Neural cell (in vitro differentiated cells): ENCODE measurements at regions not wholly inside any gene's neighbourhood (a gene's known extent, or its start where the extent isn't known, plus 50 kb on each side); places are given as distances from the start of the nearest gene placed in this dataset.

ENCODE experiments used
- H2AFZ ChIP-seq: fragments of 200-600, 300-800 bp; sonication (generic), shearing (Covaris generic); 2 replicates; pipeline ENCODE4 v1.6.0; 2014; ENCODE audit warnings: low read depth, mild to moderate bottlenecking, antibody characterized with exemption, low read length, moderate library complexity
- H3F3A ChIP-seq: fragments of 200-600 bp; shearing (Covaris generic); 2 replicates; pipeline ENCODE4 v1.6.1; 2016; ENCODE audit warnings: mild to moderate bottlenecking, moderate library complexity, mixed read lengths, antibody characterized with exemption, low read length; ENCODE audit not compliant: insufficient read depth, poor library complexity, severe bottlenecking
- H3K27ac ChIP-seq: fragments of 200-600, 300-800 bp; sonication (generic), shearing (Covaris generic); 2 replicates; pipeline ENCODE4 v1.5.1; 2014; ENCODE audit warnings: mild to moderate bottlenecking, low read length, moderate library complexity
- H3K27me3 ChIP-seq: fragments of 300-800, 200-600 bp; sonication (generic), shearing (Covaris generic); 2 replicates; pipeline ENCODE4 v1.6.0; 2014; ENCODE audit warnings: mild to moderate bottlenecking, low read depth, low read length, moderate library complexity; ENCODE audit not compliant: insufficient read depth
- H3K36me3 ChIP-seq: fragments of 300-800, 200-600 bp; sonication (generic), shearing (Covaris generic); 2 replicates; pipeline ENCODE4 v1.5.1; 2014; ENCODE audit warnings: mild to moderate bottlenecking, antibody characterized with exemption, low read length, moderate library complexity; ENCODE audit not compliant: insufficient read depth
- H3K4me2 ChIP-seq: fragments of 300-800, 200-600 bp; sonication (generic), shearing (Covaris generic); 2 replicates; pipeline ENCODE4 v1.6.0; 2014; ENCODE audit warnings: mild to moderate bottlenecking, low read length
- H3K4me3 ChIP-seq: fragments of 300-800, 200-600 bp; sonication (generic), shearing (Covaris generic); 2 replicates; pipeline ENCODE4 v1.5.1; 2014; ENCODE audit warnings: mild to moderate bottlenecking, low read length, moderate library complexity
- H3K79me2 ChIP-seq: fragments of 200-600 bp; shearing (Covaris generic); replicated peaks from 2 replicates; pipeline ENCODE4 v1.6.0; 2014; ENCODE audit warnings: mild to moderate bottlenecking, low read length, moderate library complexity; ENCODE audit not compliant: insufficient read depth
- H3K9ac ChIP-seq: fragments of 300-800, 200-600 bp; sonication (generic), shearing (Covaris generic); 2 replicates; pipeline ENCODE4 v1.6.1; 2016; ENCODE audit warnings: mild to moderate bottlenecking, low read length, mixed read lengths
- H3K9me2 ChIP-seq: fragments of 200-600 bp; shearing (Covaris generic); 2 replicates; pipeline ENCODE4 v1.6.1; 2016; ENCODE audit warnings: mild to moderate bottlenecking, low read length, mixed read lengths; ENCODE audit not compliant: insufficient read depth
- H3K9me3 ChIP-seq: fragments of 200-600, 300-800 bp; sonication (generic), shearing (Covaris generic); 2 replicates; pipeline ENCODE4 v1.6.1; 2016; ENCODE audit warnings: mild to moderate bottlenecking, mixed run types, low read length, moderate library complexity, mixed read lengths
- H4K20me1 ChIP-seq: fragments of 200-600 bp; shearing (Covaris generic); 2 replicates; pipeline ENCODE4 v1.6.1; 2016; ENCODE audit warnings: mild to moderate bottlenecking, mixed run types; ENCODE audit not compliant: insufficient read depth
- EP300 ChIP-seq: fragments of 450-650 bp; conservative IDR thresholded peaks from 2 replicates; pipeline ENCODE4 v1.6.1; 2014; ENCODE audit warnings: antibody characterized with exemption, mild to moderate bottlenecking, moderate library complexity; ENCODE audit not compliant: poor library complexity, severe bottlenecking
- EZH2 ChIP-seq: fragments of 200-600, 300-800 bp; shearing (Covaris generic), sonication (generic); IDR thresholded peaks from 2 replicates; pipeline ENCODE4 v1.6.1; 2014; ENCODE audit warnings: antibody characterized with exemption, low read length, borderline replicate concordance, mild to moderate bottlenecking; ENCODE audit not compliant: insufficient read depth, poor library complexity, severe bottlenecking
- MXI1 ChIP-seq: fragments of 450-650 bp; conservative IDR thresholded peaks from 2 replicates; pipeline ENCODE4 v1.6.1; 2014; ENCODE audit warnings: antibody characterized with exemption, mild to moderate bottlenecking; ENCODE audit not compliant: poor library complexity, severe bottlenecking
- POLR2AphosphoS5 ChIP-seq: IDR thresholded peaks from 2 replicates; pipeline ENCODE4 v1.6.1; 2012
- RAD21 ChIP-seq: fragments of 450-650 bp; conservative IDR thresholded peaks from 2 replicates; pipeline ENCODE4 v1.6.1; 2014; ENCODE audit warnings: antibody characterized with exemption, mild to moderate bottlenecking, moderate library complexity
- SMC3 ChIP-seq: fragments of 450-650 bp; conservative IDR thresholded peaks from 2 replicates; pipeline ENCODE4 v1.6.1; 2014; ENCODE audit warnings: antibody characterized with exemption, mild to moderate bottlenecking, moderate library complexity; ENCODE audit not compliant: poor library complexity
- TAF1 ChIP-seq: IDR thresholded peaks from 2 replicates; pipeline ENCODE4 v1.6.1; 2012; ENCODE audit warnings: low read depth
- TF ChIP-seq, protein P1 (sequence below): IDR thresholded peaks from 2 replicates; pipeline ENCODE4 v1.6.1; 2012; ENCODE audit warnings: borderline replicate concordance
- TF ChIP-seq, protein P2 (sequence below): fragments of 450-650 bp; IDR thresholded peaks from 2 replicates; pipeline ENCODE4 v1.5.1; 2014; ENCODE audit warnings: antibody characterized with exemption, mild to moderate bottlenecking, moderate library complexity; ENCODE audit not compliant: poor library complexity, severe bottlenecking

DNA sequence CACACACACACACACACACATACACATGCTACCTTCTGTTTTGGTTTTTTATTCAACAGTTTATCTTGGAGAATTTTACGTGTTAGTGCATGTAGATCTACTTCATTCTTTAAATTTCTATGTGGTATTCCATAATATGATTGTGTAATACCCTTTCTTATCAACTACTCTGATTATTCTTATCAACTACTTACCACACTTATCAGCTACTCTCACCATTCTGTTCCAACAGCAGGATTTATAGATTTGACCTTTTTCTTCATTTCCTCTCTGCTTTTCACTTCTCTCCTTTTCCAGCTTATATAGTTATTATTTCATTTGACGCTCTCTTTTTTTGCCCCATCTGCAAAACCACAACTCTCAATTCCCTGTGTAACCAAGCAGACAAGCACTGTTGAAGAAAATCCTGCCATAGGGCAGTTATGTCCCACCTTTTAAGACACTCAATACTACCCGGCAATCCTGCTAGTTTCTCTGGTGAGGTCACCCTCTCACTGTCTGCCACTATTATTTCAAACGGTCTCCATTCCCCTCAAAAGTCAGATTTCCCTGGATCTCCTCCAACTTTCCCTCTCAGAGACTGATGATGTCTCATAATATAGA is 56.9 kb upstream of the SATB1 start:
- H3K4me3 ChIP-seq, result no peak overlapping the region

DNA sequence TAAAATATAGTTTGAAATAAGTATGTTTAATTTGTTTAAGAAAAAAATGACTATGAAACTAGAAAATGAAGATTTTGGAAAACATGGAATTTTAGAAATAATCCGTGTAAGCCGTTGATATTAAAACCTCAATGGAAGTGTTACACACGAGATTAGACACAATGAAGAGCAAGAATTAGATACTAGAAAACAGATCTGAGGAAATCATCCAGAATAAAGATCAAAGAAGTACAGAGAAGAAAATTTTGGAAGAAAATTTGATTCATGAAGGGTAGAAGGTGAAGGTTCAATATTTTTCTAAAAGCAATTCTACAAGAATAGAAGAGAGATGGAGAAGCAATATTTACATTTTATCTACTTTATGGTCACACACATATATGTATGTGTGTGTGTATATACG is 52.5 kb upstream of the SATB1 start:
- no peaks in the 10 kb centered on the region for H3K79me2 ChIP-seq
- H3K27ac ChIP-seq, result no peak overlapping the region
- H3K4me3 ChIP-seq, result no peak overlapping the region
- H3K36me3 ChIP-seq, result no peaks in the 10 kb centered on the region
- H2AFZ ChIP-seq, result no peak overlapping the region
- no peaks in the 10 kb centered on the region for H3K9me3 ChIP-seq
- TF ChIP-seq, protein P1, sequence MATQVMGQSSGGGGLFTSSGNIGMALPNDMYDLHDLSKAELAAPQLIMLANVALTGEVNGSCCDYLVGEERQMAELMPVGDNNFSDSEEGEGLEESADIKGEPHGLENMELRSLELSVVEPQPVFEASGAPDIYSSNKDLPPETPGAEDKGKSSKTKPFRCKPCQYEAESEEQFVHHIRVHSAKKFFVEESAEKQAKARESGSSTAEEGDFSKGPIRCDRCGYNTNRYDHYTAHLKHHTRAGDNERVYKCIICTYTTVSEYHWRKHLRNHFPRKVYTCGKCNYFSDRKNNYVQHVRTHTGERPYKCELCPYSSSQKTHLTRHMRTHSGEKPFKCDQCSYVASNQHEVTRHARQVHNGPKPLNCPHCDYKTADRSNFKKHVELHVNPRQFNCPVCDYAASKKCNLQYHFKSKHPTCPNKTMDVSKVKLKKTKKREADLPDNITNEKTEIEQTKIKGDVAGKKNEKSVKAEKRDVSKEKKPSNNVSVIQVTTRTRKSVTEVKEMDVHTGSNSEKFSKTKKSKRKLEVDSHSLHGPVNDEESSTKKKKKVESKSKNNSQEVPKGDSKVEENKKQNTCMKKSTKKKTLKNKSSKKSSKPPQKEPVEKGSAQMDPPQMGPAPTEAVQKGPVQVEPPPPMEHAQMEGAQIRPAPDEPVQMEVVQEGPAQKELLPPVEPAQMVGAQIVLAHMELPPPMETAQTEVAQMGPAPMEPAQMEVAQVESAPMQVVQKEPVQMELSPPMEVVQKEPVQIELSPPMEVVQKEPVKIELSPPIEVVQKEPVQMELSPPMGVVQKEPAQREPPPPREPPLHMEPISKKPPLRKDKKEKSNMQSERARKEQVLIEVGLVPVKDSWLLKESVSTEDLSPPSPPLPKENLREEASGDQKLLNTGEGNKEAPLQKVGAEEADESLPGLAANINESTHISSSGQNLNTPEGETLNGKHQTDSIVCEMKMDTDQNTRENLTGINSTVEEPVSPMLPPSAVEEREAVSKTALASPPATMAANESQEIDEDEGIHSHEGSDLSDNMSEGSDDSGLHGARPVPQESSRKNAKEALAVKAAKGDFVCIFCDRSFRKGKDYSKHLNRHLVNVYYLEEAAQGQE, result no peak
- TF ChIP-seq TAF1 (no peak), RAD21 (no peak), MXI1 (no peak)
- TF ChIP-seq, protein P2, sequence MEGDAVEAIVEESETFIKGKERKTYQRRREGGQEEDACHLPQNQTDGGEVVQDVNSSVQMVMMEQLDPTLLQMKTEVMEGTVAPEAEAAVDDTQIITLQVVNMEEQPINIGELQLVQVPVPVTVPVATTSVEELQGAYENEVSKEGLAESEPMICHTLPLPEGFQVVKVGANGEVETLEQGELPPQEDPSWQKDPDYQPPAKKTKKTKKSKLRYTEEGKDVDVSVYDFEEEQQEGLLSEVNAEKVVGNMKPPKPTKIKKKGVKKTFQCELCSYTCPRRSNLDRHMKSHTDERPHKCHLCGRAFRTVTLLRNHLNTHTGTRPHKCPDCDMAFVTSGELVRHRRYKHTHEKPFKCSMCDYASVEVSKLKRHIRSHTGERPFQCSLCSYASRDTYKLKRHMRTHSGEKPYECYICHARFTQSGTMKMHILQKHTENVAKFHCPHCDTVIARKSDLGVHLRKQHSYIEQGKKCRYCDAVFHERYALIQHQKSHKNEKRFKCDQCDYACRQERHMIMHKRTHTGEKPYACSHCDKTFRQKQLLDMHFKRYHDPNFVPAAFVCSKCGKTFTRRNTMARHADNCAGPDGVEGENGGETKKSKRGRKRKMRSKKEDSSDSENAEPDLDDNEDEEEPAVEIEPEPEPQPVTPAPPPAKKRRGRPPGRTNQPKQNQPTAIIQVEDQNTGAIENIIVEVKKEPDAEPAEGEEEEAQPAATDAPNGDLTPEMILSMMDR, result no peak
- no peak overlapping the region for H3K9ac ChIP-seq
- no peaks in the 10 kb centered on the region for H3K9me2 ChIP-seq
- no peaks in the 10 kb centered on the region for H3K27me3 ChIP-seq
- H4K20me1 ChIP-seq, result no peaks in the 10 kb centered on the region
- H3F3A ChIP-seq, result no peaks in the 10 kb centered on the region
- H3K4me2 ChIP-seq, result no peak overlapping the region

More for the DNA sequence above, 56.9 kb upstream of the SATB1 start:
- Histone ChIP-seq H3K27me3 (no peaks in the 10 kb centered on the region), H4K20me1 (no peaks in the 10 kb centered on the region), H3K9ac (no peak overlapping the region), H3K36me3 (no peaks in the 10 kb centered on the region), H3F3A (no peaks in the 10 kb centered on the region), H2AFZ (no peak overlapping the region), H3K9me3 (no peaks in the 10 kb centered on the region), H3K4me2 (no peak overlapping the region), H3K79me2 (no peaks in the 10 kb centered on the region), H3K9me2 (no peaks in the 10 kb centered on the region), H3K27ac (no peak overlapping the region)
- TF ChIP-seq, protein P2, result no peak
- TF ChIP-seq POLR2AphosphoS5, result no peak
- no peak for TF ChIP-seq RAD21
- TF ChIP-seq SMC3, result no peak
- TF ChIP-seq EZH2, result no peak
- TF ChIP-seq TAF1, result no peak
- TF ChIP-seq EP300, result no peak
- no peak for TF ChIP-seq MXI1
- TF ChIP-seq, protein P1, result no peak
